Skeletal muscle cell (primary cell): ENCODE measurements at regions not wholly inside any gene's neighbourhood (a gene's known extent, or its start where the extent isn't known, plus 50 kb on each side); places are given as distances from the start of the nearest gene placed in this dataset.

Experiments used
- DNase-seq: peaks from one replicate; pipeline ENCODE4 v3.0.0-alpha.2; 2010; ENCODE audit warnings: low read depth
- H3K4me3 ChIP-seq: 2 replicates; pipeline ENCODE4 v1.5.1; 2011; ENCODE audit warnings: low read depth, mild to moderate bottlenecking, control low read depth, low read length, moderate library complexity

- H3K4me3 ChIP-seq: no peak overlapping the region
- DNase-seq: no peak
Measured at GRCh38 chr6:95133578-95133977, 443.8 kb upstream of the MANEA start.

- H3K4me3 ChIP-seq: no peak overlapping the region
Measured at GRCh38 chr6:95135182-95135581, 442.2 kb upstream of the MANEA start.

GRCh38 chr6:95142101-95142500 lies 435.2 kb upstream of the MANEA start:
- H3K4me3 ChIP-seq: no peak overlapping the region
- no peak for DNase-seq

More at GRCh38 chr6:95135182-95135581, 442.2 kb upstream of the MANEA start:
- DNase-seq: no peak

- H3K4me3 ChIP-seq: no peak overlapping the region
- no peak for DNase-seq
Measured at GRCh38 chr6:95142661-95143335, 434.5 kb upstream of the MANEA start.

- DNase-seq: no peak
- no peak overlapping the region for H3K4me3 ChIP-seq
Measured at GRCh38 chr6:95143408-95144180, 433.7 kb upstream of the MANEA start.

GRCh38 chr6:95145457-95145856 lies 431.9 kb upstream of the MANEA start:
- DNase-seq: no peak

GRCh38 chr6:95159557-95159956 lies 417.8 kb upstream of the MANEA start:
- DNase-seq: no peak
- no peak overlapping the region for H3K4me3 ChIP-seq

More at GRCh38 chr6:95145457-95145856, 431.9 kb upstream of the MANEA start:
- no peak overlapping the region for H3K4me3 ChIP-seq

- DNase-seq: no peak
- no peak overlapping the region for H3K4me3 ChIP-seq
Measured at GRCh38 chr6:95169775-95170174, 407.6 kb upstream of the MANEA start.

GRCh38 chr6:95175927-95176675 lies 401.2 kb upstream of the MANEA start:
- no peak for DNase-seq
- H3K4me3 ChIP-seq: no peak overlapping the region

GRCh38 chr6:95185874-95186273 lies 391.5 kb upstream of the MANEA start:
- no peak for DNase-seq
- no peak overlapping the region for H3K4me3 ChIP-seq

- H3K4me3 ChIP-seq: no peak overlapping the region
- no peak for DNase-seq
Measured at GRCh38 chr6:95186710-95187109, 390.6 kb upstream of the MANEA start.

- no peak for DNase-seq
- H3K4me3 ChIP-seq: no peak overlapping the region
Measured at GRCh38 chr6:95197590-95197989, 379.7 kb upstream of the MANEA start.

- peak; percentile 4 for DNase-seq
- H3K4me3 ChIP-seq: no peak overlapping the region
Measured at GRCh38 chr6:95203153-95203754, 374.1 kb upstream of the MANEA start.

GRCh38 chr6:95204178-95204577 lies 373.2 kb upstream of the MANEA start:
- DNase-seq: no peak
- H3K4me3 ChIP-seq: no peak overlapping the region

- DNase-seq: no peak
- H3K4me3 ChIP-seq: no peak overlapping the region
Measured at GRCh38 chr6:95208621-95209020, 368.7 kb upstream of the MANEA start.

GRCh38 chr6:95209074-95209473 lies 368.3 kb upstream of the MANEA start:
- no peak for DNase-seq
- no peak overlapping the region for H3K4me3 ChIP-seq

- H3K4me3 ChIP-seq: no peak overlapping the region
- no peak for DNase-seq
Measured at GRCh38 chr6:95216555-95216954, 360.8 kb upstream of the MANEA start.

- DNase-seq: no peak
- no peak overlapping the region for H3K4me3 ChIP-seq
Measured at GRCh38 chr6:95227351-95227750, 350.0 kb upstream of the MANEA start.

GRCh38 chr6:95228636-95229035 lies 348.7 kb upstream of the MANEA start:
- DNase-seq: no peak
- H3K4me3 ChIP-seq: no peak overlapping the region
